Stomach (tissue), 8 donors: ENCODE measurements at regions not wholly inside any gene's neighbourhood (a gene's known extent, or its start where the extent isn't known, plus 50 kb on each side); places are given as distances from the start of the nearest gene placed in this dataset.

Experiments used
- DNase-seq, 2 donors: peaks; one replicate each; pipeline versions ENCODE4 v3.0.0 to v3.0.0-alpha.2; 2013 to 2019
- H3K27ac ChIP-seq, 5 donors: fragments of 200-600 bp in 4 of 5; sonication (generic) in 4 of 5; one replicate each; pipeline ENCODE4 v1.5.1; 2013 to 2019; ENCODE audit warnings: mild to moderate bottlenecking in 1 of 5, moderate library complexity in 1 of 5
- H3K27me3 ChIP-seq, 3 donors: fragments of 200-600 bp; sonication (generic); one replicate each; pipeline ENCODE4 v1.5.1; 2017 to 2019; ENCODE audit warnings: mixed run types in 1 of 3
- H3K36me3 ChIP-seq, 4 donors: fragments of 200-600 bp; sonication (generic); 1 replicate in 3 of 4; 2 replicates in 1 of 4; pipeline ENCODE4 v1.5.1; 2016 to 2019
- H3K4me1 ChIP-seq, 4 donors: fragments of 200-600 bp; sonication (generic); one replicate each; pipeline ENCODE4 v1.5.1; 2016 to 2019
- H3K4me3 ChIP-seq, 4 donors: fragments of 200-600 bp; sonication (generic) in 3 of 4; one replicate each; pipeline ENCODE4 v1.5.1; 2016 to 2019; ENCODE audit warnings: mild to moderate bottlenecking in 1 of 4
- H3K9me3 ChIP-seq, 4 donors: fragments of 200-600 bp; sonication (generic); one replicate each; pipeline ENCODE4 v1.5.1; 2016 to 2019
- CTCF ChIP-seq, 7 experiments: fragments of 450-650 bp in 4 of 7; fragments of 200-600 bp in 3 of 7; sonication (generic) in 3 of 7; IDR thresholded peaks; one replicate each; pipeline ENCODE4 v1.5.1; 2016 to 2019; ENCODE audit warnings: antibody characterized with exemption in 7 of 7, control low read depth in 2 of 7, mild to moderate bottlenecking in 1 of 7
- EP300 ChIP-seq: sonication (generic); formaldehyde crosslinking; IDR thresholded peaks from one replicate; pipeline ENCODE4 v1.6.1; 2017; ENCODE audit warnings: antibody characterized with exemption
- POLR2A ChIP-seq, 4 donors: fragments of 450-650 bp; IDR thresholded peaks; one replicate each; pipeline ENCODE4 v1.6.1; 2016; ENCODE audit warnings: antibody characterized with exemption in 4 of 4, control low read depth in 2 of 4, mild to moderate bottlenecking in 1 of 4, moderate library complexity in 1 of 4
- POLR2AphosphoS5 ChIP-seq, 3 donors: sonication (generic); formaldehyde crosslinking; IDR thresholded peaks; one replicate each; pipeline ENCODE4 v1.6.1; 2016; ENCODE audit warnings: antibody characterized with exemption in 3 of 3
- WGBS, 5 donors: extraction: QIAGEN DNeasy Blood & Tissue Kit in 3 of 5; methylation state at CpG; one replicate each; pipeline versions ENCODE4 v1.1.5 to v1.1.7; 2013 to 2018; 5-methylcytosine and 5-hydroxymethylcytosine counted together
- intact Hi-C: fragments of 100-400 bp; cut with DNase I; formaldehyde crosslinking; loops from one replicate; pipeline ENCODE4 v1.15.1; 2023; ENCODE audit warnings: low total_unique reads
- donor health status: healthy with polysubstance abuse.
- donor health status: Bipolar disorder and iron deficiency.
- donor health status: healthy.

GRCh38 chr14:84152452-84152851 lies 1377.5 kb upstream of the FLRT2 start:
- intact Hi-C loops = no loop called here
- DNase-seq = no peak
- Histone ChIP-seq H3K4me1 (no peaks in the 10 kb centered on the region), H3K27me3 (no peaks in the 10 kb centered on the region), H3K9me3 (no peaks in the 10 kb centered on the region), H3K27ac (no peak overlapping the region), H3K4me3 (no peak overlapping the region), H3K36me3 (no peaks in the 10 kb centered on the region)
- TF ChIP-seq EP300 (no peak), POLR2AphosphoS5 (IDR thresholded peaks at IDR 0.05) (no peak), CTCF (IDR thresholded peaks at IDR 0.05) (no peak), POLR2A (IDR thresholded peaks at IDR 0.05) (no peak)
- 93 to 97% (median 94%) methylated on average over 14 of the region's 14 CpGs for whole genome bisulfite sequencing, 5 donors

- H3K9me3 ChIP-seq = no peaks in the 10 kb centered on the region
- WGBS, 5 donors = 59 to 76% (median 67%) methylated on average over 2 of the region's 2 CpGs
- H3K27ac ChIP-seq = no peak overlapping the region
- TF ChIP-seq CTCF (IDR thresholded peaks at IDR 0.05) = no peak
- no peak for TF ChIP-seq EP300
- TF ChIP-seq POLR2A (IDR thresholded peaks at IDR 0.05) = no peak
- no peak for TF ChIP-seq POLR2AphosphoS5 (IDR thresholded peaks at IDR 0.05)
- intact Hi-C loops = no loop called here
- no peaks in the 10 kb centered on the region for H3K4me1 ChIP-seq
- no peak overlapping the region for H3K4me3 ChIP-seq
- no peak for DNase-seq
- no peaks in the 10 kb centered on the region for H3K36me3 ChIP-seq
- no peaks in the 10 kb centered on the region for H3K27me3 ChIP-seq
These were observed 1367.3 kb upstream of the FLRT2 start for GRCh38 chr14:84162633-84163032.

- 48 to 66% (median 50%) methylated on average over 3 of the region's 3 CpGs for WGBS, 5 donors
These were observed 1362.9 kb upstream of the FLRT2 start for GRCh38 chr14:84167026-84167425.

GRCh38 chr14:84180336-84180735 lies 1349.6 kb upstream of the FLRT2 start:
- DNase-seq = no peak
- Histone ChIP-seq H3K4me3 (no peak overlapping the region), H3K27me3 (no peaks in the 10 kb centered on the region), H3K4me1 (no peaks in the 10 kb centered on the region), H3K9me3 (no peaks in the 10 kb centered on the region), H3K36me3 (no peaks in the 10 kb centered on the region), H3K27ac (no peak overlapping the region)
- WGBS, 5 donors = 71 to 89% (median 73%) methylated on average over 2 of the region's 2 CpGs
- intact Hi-C loops = no loop called here
- TF ChIP-seq CTCF (IDR thresholded peaks at IDR 0.05) (no peak), POLR2AphosphoS5 (IDR thresholded peaks at IDR 0.05) (no peak), EP300 (no peak)

More at GRCh38 chr14:84167026-84167425, 1362.9 kb upstream of the FLRT2 start:
- H3K27me3 ChIP-seq = no peaks in the 10 kb centered on the region
- DNase-seq = no peak
- no peaks in the 10 kb centered on the region for H3K36me3 ChIP-seq
- intact Hi-C loops = no loop called here
- H3K9me3 ChIP-seq = no peaks in the 10 kb centered on the region
- no peak overlapping the region for H3K27ac ChIP-seq
- TF ChIP-seq CTCF (IDR thresholded peaks at IDR 0.05) = no peak
- TF ChIP-seq EP300 = no peak
- no peak for TF ChIP-seq POLR2AphosphoS5 (IDR thresholded peaks at IDR 0.05)
- no peak for TF ChIP-seq POLR2A (IDR thresholded peaks at IDR 0.05)
- H3K4me1 ChIP-seq = no peaks in the 10 kb centered on the region
- no peak overlapping the region for H3K4me3 ChIP-seq
